ENCODE measurements at regions not wholly inside any gene's neighbourhood (a gene's known extent, or its start where the extent isn't known, plus 50 kb on each side); places are given as distances from the start of the nearest gene placed in this dataset.

DNA sequence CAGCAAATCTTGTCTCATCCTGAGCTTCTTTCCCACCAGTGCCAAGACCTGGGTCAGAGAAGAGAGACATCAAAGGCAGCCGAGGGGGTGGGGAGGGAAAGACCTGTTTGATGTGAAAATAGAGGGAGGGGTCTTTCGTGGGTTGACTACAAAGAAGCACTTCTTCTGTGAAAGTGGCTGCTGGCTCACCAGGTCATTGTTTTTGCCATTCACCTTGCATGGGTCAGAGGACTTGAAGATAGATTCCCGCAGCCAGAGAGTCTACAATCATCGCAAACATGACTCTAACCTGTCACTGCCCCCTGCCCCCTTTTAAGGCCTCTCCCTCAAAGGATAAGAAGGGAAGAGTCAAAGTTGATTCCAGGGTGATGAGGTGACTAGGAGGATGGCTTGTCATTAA is 166.1 kb upstream of the BMPER start (continued):
- TF ChIP-seq, protein P1, sequence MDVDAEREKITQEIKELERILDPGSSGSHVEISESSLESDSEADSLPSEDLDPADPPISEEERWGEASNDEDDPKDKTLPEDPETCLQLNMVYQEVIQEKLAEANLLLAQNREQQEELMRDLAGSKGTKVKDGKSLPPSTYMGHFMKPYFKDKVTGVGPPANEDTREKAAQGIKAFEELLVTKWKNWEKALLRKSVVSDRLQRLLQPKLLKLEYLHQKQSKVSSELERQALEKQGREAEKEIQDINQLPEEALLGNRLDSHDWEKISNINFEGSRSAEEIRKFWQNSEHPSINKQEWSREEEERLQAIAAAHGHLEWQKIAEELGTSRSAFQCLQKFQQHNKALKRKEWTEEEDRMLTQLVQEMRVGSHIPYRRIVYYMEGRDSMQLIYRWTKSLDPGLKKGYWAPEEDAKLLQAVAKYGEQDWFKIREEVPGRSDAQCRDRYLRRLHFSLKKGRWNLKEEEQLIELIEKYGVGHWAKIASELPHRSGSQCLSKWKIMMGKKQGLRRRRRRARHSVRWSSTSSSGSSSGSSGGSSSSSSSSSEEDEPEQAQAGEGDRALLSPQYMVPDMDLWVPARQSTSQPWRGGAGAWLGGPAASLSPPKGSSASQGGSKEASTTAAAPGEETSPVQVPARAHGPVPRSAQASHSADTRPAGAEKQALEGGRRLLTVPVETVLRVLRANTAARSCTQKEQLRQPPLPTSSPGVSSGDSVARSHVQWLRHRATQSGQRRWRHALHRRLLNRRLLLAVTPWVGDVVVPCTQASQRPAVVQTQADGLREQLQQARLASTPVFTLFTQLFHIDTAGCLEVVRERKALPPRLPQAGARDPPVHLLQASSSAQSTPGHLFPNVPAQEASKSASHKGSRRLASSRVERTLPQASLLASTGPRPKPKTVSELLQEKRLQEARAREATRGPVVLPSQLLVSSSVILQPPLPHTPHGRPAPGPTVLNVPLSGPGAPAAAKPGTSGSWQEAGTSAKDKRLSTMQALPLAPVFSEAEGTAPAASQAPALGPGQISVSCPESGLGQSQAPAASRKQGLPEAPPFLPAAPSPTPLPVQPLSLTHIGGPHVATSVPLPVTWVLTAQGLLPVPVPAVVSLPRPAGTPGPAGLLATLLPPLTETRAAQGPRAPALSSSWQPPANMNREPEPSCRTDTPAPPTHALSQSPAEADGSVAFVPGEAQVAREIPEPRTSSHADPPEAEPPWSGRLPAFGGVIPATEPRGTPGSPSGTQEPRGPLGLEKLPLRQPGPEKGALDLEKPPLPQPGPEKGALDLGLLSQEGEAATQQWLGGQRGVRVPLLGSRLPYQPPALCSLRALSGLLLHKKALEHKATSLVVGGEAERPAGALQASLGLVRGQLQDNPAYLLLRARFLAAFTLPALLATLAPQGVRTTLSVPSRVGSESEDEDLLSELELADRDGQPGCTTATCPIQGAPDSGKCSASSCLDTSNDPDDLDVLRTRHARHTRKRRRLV (CRISPR knock-in tag; IDR thresholded peaks at IDR 0.05): no peak
- TF ChIP-seq EP300 (IDR thresholded peaks at IDR 0.05; ENCODE audit: low read depth in 2 of 2, low read length in 2 of 2) (peak in 1 of 2 experiments; percentile 64; a peak in 1 of 4 replicates), EP300 (CRISPR knock-in tag; IDR thresholded peaks at IDR 0.05; ENCODE audit: borderline replicate concordance) (no peak), HOXA5 (CRISPR knock-in tag; IDR thresholded peaks at IDR 0.05) (no peak), GTF2F1 (IDR thresholded peaks at IDR 0.05; ENCODE audit: low read length) (no peak), ZNF766 (CRISPR knock-in tag; IDR thresholded peaks at IDR 0.05; ENCODE audit: borderline replicate concordance) (no peak), ZFP62 (CRISPR knock-in tag; IDR thresholded peaks at IDR 0.05) (no peak), SSRP1 (CRISPR knock-in tag; IDR thresholded peaks at IDR 0.05) (no peak), NCOA2 (CRISPR knock-in tag; IDR thresholded peaks at IDR 0.05) (peak; percentile 37; the same call in 1 of the 2 replicates), DR1 (CRISPR knock-in tag; IDR thresholded peaks at IDR 0.05) (no peak), ZNF883 (CRISPR knock-in tag; IDR thresholded peaks at IDR 0.05; ENCODE audit: not compliant biosample characterization) (no peak), SKI (IDR thresholded peaks at IDR 0.05; ENCODE audit: partially characterized antibody) (no peak), DMAP1 (CRISPR knock-in tag; IDR thresholded peaks at IDR 0.05) (no peak)
- TF ChIP-seq, protein P2, sequence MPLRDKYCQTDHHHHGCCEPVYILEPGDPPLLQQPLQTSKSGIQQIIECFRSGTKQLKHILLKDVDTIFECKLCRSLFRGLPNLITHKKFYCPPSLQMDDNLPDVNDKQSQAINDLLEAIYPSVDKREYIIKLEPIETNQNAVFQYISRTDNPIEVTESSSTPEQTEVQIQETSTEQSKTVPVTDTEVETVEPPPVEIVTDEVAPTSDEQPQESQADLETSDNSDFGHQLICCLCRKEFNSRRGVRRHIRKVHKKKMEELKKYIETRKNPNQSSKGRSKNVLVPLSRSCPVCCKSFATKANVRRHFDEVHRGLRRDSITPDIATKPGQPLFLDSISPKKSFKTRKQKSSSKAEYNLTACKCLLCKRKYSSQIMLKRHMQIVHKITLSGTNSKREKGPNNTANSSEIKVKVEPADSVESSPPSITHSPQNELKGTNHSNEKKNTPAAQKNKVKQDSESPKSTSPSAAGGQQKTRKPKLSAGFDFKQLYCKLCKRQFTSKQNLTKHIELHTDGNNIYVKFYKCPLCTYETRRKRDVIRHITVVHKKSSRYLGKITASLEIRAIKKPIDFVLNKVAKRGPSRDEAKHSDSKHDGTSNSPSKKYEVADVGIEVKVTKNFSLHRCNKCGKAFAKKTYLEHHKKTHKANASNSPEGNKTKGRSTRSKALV (CRISPR knock-in tag; IDR thresholded peaks at IDR 0.05): no peak
- TF ChIP-seq, protein P3, sequence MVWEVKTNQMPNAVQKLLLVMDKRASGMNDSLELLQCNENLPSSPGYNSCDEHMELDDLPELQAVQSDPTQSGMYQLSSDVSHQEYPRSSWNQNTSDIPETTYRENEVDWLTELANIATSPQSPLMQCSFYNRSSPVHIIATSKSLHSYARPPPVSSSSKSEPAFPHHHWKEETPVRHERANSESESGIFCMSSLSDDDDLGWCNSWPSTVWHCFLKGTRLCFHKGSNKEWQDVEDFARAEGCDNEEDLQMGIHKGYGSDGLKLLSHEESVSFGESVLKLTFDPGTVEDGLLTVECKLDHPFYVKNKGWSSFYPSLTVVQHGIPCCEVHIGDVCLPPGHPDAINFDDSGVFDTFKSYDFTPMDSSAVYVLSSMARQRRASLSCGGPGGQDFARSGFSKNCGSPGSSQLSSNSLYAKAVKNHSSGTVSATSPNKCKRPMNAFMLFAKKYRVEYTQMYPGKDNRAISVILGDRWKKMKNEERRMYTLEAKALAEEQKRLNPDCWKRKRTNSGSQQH (CRISPR knock-in tag; IDR thresholded peaks at IDR 0.05; ENCODE audit: low read depth): no peak
- TF ChIP-seq, protein P4, sequence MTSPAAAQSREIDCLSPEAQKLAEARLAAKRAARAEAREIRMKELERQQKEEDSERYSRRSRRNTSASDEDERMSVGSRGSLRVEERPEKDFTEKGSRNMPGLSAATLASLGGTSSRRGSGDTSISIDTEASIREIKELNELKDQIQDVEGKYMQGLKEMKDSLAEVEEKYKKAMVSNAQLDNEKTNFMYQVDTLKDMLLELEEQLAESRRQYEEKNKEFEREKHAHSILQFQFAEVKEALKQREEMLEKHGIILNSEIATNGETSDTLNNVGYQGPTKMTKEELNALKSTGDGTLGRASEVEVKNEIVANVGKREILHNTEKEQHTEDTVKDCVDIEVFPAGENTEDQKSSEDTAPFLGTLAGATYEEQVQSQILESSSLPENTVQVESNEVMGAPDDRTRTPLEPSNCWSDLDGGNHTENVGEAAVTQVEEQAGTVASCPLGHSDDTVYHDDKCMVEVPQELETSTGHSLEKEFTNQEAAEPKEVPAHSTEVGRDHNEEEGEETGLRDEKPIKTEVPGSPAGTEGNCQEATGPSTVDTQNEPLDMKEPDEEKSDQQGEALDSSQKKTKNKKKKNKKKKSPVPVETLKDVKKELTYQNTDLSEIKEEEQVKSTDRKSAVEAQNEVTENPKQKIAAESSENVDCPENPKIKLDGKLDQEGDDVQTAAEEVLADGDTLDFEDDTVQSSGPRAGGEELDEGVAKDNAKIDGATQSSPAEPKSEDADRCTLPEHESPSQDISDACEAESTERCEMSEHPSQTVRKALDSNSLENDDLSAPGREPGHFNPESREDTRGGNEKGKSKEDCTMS (CRISPR knock-in tag; conservative IDR thresholded peaks at IDR 0.05): no peak
- TF ChIP-seq, protein P5, sequence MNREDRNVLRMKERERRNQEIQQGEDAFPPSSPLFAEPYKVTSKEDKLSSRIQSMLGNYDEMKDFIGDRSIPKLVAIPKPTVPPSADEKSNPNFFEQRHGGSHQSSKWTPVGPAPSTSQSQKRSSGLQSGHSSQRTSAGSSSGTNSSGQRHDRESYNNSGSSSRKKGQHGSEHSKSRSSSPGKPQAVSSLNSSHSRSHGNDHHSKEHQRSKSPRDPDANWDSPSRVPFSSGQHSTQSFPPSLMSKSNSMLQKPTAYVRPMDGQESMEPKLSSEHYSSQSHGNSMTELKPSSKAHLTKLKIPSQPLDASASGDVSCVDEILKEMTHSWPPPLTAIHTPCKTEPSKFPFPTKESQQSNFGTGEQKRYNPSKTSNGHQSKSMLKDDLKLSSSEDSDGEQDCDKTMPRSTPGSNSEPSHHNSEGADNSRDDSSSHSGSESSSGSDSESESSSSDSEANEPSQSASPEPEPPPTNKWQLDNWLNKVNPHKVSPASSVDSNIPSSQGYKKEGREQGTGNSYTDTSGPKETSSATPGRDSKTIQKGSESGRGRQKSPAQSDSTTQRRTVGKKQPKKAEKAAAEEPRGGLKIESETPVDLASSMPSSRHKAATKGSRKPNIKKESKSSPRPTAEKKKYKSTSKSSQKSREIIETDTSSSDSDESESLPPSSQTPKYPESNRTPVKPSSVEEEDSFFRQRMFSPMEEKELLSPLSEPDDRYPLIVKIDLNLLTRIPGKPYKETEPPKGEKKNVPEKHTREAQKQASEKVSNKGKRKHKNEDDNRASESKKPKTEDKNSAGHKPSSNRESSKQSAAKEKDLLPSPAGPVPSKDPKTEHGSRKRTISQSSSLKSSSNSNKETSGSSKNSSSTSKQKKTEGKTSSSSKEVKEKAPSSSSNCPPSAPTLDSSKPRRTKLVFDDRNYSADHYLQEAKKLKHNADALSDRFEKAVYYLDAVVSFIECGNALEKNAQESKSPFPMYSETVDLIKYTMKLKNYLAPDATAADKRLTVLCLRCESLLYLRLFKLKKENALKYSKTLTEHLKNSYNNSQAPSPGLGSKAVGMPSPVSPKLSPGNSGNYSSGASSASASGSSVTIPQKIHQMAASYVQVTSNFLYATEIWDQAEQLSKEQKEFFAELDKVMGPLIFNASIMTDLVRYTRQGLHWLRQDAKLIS (CRISPR knock-in tag; IDR thresholded peaks at IDR 0.05): no peak

Data from HepG2 (cell line).